ENCODE measurements at regions not wholly inside any gene's neighbourhood (a gene's known extent, or its start where the extent isn't known, plus 50 kb on each side); places are given as distances from the start of the nearest gene placed in this dataset.

- no peaks in the 10 kb centered on the region for H3K27me3 ChIP-seq (ENCODE audit: insufficient read depth, low read length)
- no peaks in the 10 kb centered on the region for H3K9me3 ChIP-seq (ENCODE audit: low read length)
- H4K20me1 ChIP-seq (ENCODE audit: insufficient read depth, low read length) = no peaks in the 10 kb centered on the region
- H3K9ac ChIP-seq (ENCODE audit: low read length) = no peak overlapping the region
- H3F3A ChIP-seq (ENCODE audit: insufficient read depth, low read length) = no peaks in the 10 kb centered on the region
- H3K79me2 ChIP-seq (ENCODE audit: insufficient read depth, low read length) = no peaks in the 10 kb centered on the region
- no peak overlapping the region for H3K4me3 ChIP-seq (ENCODE audit: low read depth, low read length, poor library complexity, severe bottlenecking)
- H2AFZ ChIP-seq (ENCODE audit: low read length) = no peak overlapping the region
- no peaks in the 10 kb centered on the region for H3K4me1 ChIP-seq (ENCODE audit: insufficient read depth, low read length, severe bottlenecking)
- H3K27ac ChIP-seq (ENCODE audit: low read depth, low read length, poor library complexity, severe bottlenecking) = no peak overlapping the region
- no peak for TF ChIP-seq CTCF (IDR thresholded peaks at IDR 0.05; ENCODE audit: low read length)
- no peak for TF ChIP-seq EZH2 (IDR thresholded peaks at IDR 0.05; ENCODE audit: borderline replicate concordance, low read length)
- H3K4me2 ChIP-seq (ENCODE audit: low read length) = no peak overlapping the region
- no peaks in the 10 kb centered on the region for H3K36me3 ChIP-seq (ENCODE audit: insufficient read depth, low read length)
- no peaks in the 10 kb centered on the region for H3K9me2 ChIP-seq (ENCODE audit: low read depth, low read length)
Measured at GRCh38 chr18:50457639-50458038, 82.8 kb downstream of the SKA1 start.

GRCh38 chr18:50458366-50458765, 83.5 kb downstream of the SKA1 start:
- H3K9ac ChIP-seq (ENCODE audit: low read length) = no peak overlapping the region
- no peaks in the 10 kb centered on the region for H3K27me3 ChIP-seq (ENCODE audit: insufficient read depth, low read length)
- H3K4me2 ChIP-seq (ENCODE audit: low read length) = no peak overlapping the region
- no peak overlapping the region for H3K27ac ChIP-seq (ENCODE audit: low read depth, low read length, poor library complexity, severe bottlenecking)
- H3K79me2 ChIP-seq (ENCODE audit: insufficient read depth, low read length) = no peaks in the 10 kb centered on the region
- H3K4me3 ChIP-seq (ENCODE audit: low read depth, low read length, poor library complexity, severe bottlenecking) = no peak overlapping the region
- TF ChIP-seq EZH2 (IDR thresholded peaks at IDR 0.05; ENCODE audit: borderline replicate concordance, low read length) (no peak), CTCF (IDR thresholded peaks at IDR 0.05; ENCODE audit: low read length) (no peak)
- no peaks in the 10 kb centered on the region for H3K4me1 ChIP-seq (ENCODE audit: insufficient read depth, low read length, severe bottlenecking)
- H3K9me2 ChIP-seq (ENCODE audit: low read depth, low read length) = no peaks in the 10 kb centered on the region
- no peaks in the 10 kb centered on the region for H4K20me1 ChIP-seq (ENCODE audit: insufficient read depth, low read length)
- H3F3A ChIP-seq (ENCODE audit: insufficient read depth, low read length) = no peaks in the 10 kb centered on the region
- no peaks in the 10 kb centered on the region for H3K36me3 ChIP-seq (ENCODE audit: insufficient read depth, low read length)
- H3K9me3 ChIP-seq (ENCODE audit: low read length) = no peaks in the 10 kb centered on the region
- H2AFZ ChIP-seq (ENCODE audit: low read length) = no peak overlapping the region

- Histone ChIP-seq H3K9ac (ENCODE audit: low read length) (no peak overlapping the region), H3K27me3 (ENCODE audit: insufficient read depth, low read length) (no peaks in the 10 kb centered on the region), H2AFZ (ENCODE audit: low read length) (no peak overlapping the region), H4K20me1 (ENCODE audit: insufficient read depth, low read length) (no peaks in the 10 kb centered on the region), H3K9me3 (ENCODE audit: low read length) (no peaks in the 10 kb centered on the region), H3K4me1 (ENCODE audit: insufficient read depth, low read length, severe bottlenecking) (no peaks in the 10 kb centered on the region), H3K4me2 (ENCODE audit: low read length) (no peak overlapping the region), H3K36me3 (ENCODE audit: insufficient read depth, low read length) (no peaks in the 10 kb centered on the region), H3K27ac (ENCODE audit: low read depth, low read length, poor library complexity, severe bottlenecking) (no peak overlapping the region), H3K9me2 (ENCODE audit: low read depth, low read length) (no peaks in the 10 kb centered on the region), H3F3A (ENCODE audit: insufficient read depth, low read length) (no peaks in the 10 kb centered on the region), H3K79me2 (ENCODE audit: insufficient read depth, low read length) (no peaks in the 10 kb centered on the region), H3K4me3 (ENCODE audit: low read depth, low read length, poor library complexity, severe bottlenecking) (no peak overlapping the region)
- TF ChIP-seq CTCF (IDR thresholded peaks at IDR 0.05; ENCODE audit: low read length) = no peak
Measured at GRCh38 chr18:50458796-50459195, 84.0 kb downstream of the SKA1 start.

All from OCI-LY1 (cell line).